Brain microvascular endothelial cell (primary cell): ENCODE measurements at regions not wholly inside any gene's neighbourhood (a gene's known extent, or its start where the extent isn't known, plus 50 kb on each side); places are given as distances from the start of the nearest gene placed in this dataset.
A peak's percentile ranks its signal among the peaks of the same experiment; 100 is the strongest.

Experiments used
- DNase-seq: peaks from one replicate; pipeline ENCODE4 v3.0.0-alpha.2; 2020
- H3K27ac ChIP-seq: fragments of 250-450 bp; sonication (Bioruptor Pico); 2 replicates; pipeline ENCODE4 v1.5.1; 2020; ENCODE audit warnings: mild to moderate bottlenecking, moderate library complexity
- H3K27me3 ChIP-seq: fragments of 250-450 bp; sonication (Bioruptor Pico); replicated peaks from 2 replicates; pipeline ENCODE4 v1.5.1; 2020; ENCODE audit warnings: mild to moderate bottlenecking
- H3K36me3 ChIP-seq: fragments of 250-450 bp; sonication (Bioruptor Pico); replicated peaks from 2 replicates; pipeline ENCODE4 v1.5.1; 2020; ENCODE audit warnings: mild to moderate bottlenecking
- H3K4me3 ChIP-seq: 2 replicates; pipeline ENCODE4 v1.5.1; 2011; ENCODE audit warnings: low read depth, mild to moderate bottlenecking, control low read depth, low read length, moderate library complexity
- CTCF ChIP-seq: IDR thresholded peaks from 2 replicates; pipeline ENCODE4 v1.5.1; 2011; ENCODE audit warnings: low read depth, mild to moderate bottlenecking, moderate library complexity, low read length, control low read depth, inconsistent platforms; ENCODE audit errors: missing control alignments
- in situ Hi-C: cut with HindIII; loops from 2 replicates; pipeline ENCODE4 v1.10.0; 2017; ENCODE audit warnings: low sequenced_read_pairs, low pct_ligation_motif_present

DNA sequence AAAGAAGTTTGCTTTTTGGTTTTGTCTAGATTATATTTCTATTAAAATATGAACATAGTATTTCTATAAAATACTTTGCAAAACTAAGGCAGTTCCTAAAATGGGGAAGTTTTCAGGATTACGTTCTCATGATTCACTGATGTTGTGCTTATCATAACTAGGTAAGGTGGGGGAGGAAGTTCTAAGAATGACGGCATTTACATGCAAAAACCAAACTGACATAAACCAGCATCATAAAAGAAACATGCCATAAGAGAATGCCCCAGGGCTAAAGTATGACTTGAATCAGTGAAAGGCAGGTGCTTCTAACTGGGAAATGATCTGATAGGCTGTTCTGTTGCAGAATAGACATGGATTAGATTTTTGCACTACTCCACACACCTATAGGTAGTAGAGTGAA is 204.7 kb upstream of the JADE1 start:
- Histone ChIP-seq H3K27me3 (no peaks in the 10 kb centered on the region), H3K4me3 (no peak overlapping the region), H3K36me3 (no peaks in the 10 kb centered on the region), H3K27ac (no peak overlapping the region)
- in situ Hi-C loops = no loop called here
- no peak for DNase-seq
- no peak for TF ChIP-seq CTCF

DNA sequence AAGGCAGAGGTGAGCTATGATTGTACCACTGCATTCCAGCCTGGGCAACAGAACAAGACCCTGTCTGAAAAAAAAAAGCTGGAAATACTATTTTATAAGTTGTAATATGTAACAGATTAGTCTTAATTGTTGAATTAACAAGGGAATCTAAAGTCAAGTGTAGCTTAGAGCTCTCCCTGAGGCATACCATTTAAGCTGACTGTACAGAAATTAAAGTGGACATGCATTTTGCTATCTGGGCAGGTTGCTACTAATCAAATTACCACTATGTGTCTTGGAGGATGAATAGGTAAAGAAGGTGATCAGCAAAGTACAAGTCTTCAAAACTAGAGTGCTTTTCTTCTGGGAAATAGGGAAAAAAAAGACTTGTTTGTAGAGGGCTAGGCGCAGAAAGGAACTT is 205.3 kb upstream of the JADE1 start:
- in situ Hi-C loops = no loop called here
- no peak overlapping the region for H3K27ac ChIP-seq

GRCh38 chr4:128603081-128603480 is 206.4 kb upstream of the JADE1 start:
- DNase-seq = no peak
- no peak for TF ChIP-seq CTCF
- Histone ChIP-seq H3K36me3 (no peaks in the 10 kb centered on the region), H3K4me3 (no peak overlapping the region), H3K27ac (no peak overlapping the region), H3K27me3 (no peaks in the 10 kb centered on the region)
- in situ Hi-C loops = no loop called here

More for the DNA sequence above, 205.3 kb upstream of the JADE1 start:
- no peak for TF ChIP-seq CTCF
- no peak overlapping the region for H3K4me3 ChIP-seq
- H3K36me3 ChIP-seq = no peaks in the 10 kb centered on the region
- DNase-seq = no peak
- no peaks in the 10 kb centered on the region for H3K27me3 ChIP-seq

GRCh38 chr4:128601991-128602695 is 207.4 kb upstream of the JADE1 start:
- Histone ChIP-seq H3K4me3 (no peak overlapping the region), H3K36me3 (no peaks in the 10 kb centered on the region), H3K27me3 (no peaks in the 10 kb centered on the region), H3K27ac (peak overlapping the region; percentile 77)
- peak; percentile 68 for DNase-seq
- in situ Hi-C loops = no loop called here
- no peak for TF ChIP-seq CTCF

DNA sequence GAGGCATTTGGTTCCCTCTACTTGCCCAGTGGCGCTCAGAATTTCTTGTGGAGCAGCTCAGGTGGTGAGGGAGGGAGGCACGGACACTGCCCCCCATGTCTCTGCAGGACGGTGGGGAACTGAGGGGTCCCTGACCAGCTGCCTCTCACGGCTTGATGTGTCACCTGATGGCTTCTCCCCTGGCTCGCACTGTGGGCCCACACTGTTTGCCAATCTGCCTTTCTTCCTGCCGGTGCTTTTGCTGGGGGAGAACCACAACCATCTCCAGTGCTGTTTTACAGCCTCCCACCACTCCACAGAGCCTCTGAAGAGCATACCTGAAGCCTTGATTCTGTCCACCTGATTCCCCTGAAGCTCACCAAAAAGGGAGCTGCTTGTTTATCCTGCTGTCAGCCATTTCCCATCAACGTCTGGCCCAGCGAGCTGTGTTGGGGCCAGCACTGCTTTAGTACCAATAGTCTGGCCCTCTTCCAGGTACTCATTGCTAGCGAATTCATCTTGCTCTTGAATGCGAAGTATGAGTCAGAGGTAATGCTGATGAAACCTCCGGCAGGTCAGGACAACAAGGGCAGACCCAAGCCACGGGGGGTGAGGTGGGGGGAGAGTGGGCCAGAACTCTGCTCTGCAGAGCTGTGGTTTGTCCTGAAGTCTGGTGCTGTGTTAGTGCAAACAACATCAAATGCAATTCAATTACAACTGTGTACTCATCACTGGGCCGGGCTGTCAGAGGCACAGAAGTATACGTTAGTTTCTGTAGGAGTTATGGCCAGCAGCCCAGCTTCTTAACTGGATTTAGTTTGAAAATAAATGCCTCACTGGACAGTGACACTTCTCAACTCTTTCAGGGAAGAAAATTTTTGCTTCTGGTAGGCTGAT is 208.3 kb upstream of the JADE1 start:
- in situ Hi-C loops = no loop called here
- TF ChIP-seq CTCF = no peak
- Histone ChIP-seq H3K27me3 (no peaks in the 10 kb centered on the region), H3K27ac (peak overlapping the region; percentile 77), H3K36me3 (no peaks in the 10 kb centered on the region), H3K4me3 (no peak overlapping the region)
- DNase-seq = peak; percentile 96
